CD4-positive, alpha-beta T cell treated with Interleukin-1 beta for 1 hour (primary cell): ENCODE measurements at regions not wholly inside any gene's neighbourhood (a gene's known extent, or its start where the extent isn't known, plus 50 kb on each side); places are given as distances from the start of the nearest gene placed in this dataset.

Experiments
- DNase-seq, 2 donors: peaks; one replicate each; pipeline ENCODE4 v3.0.0-alpha.2; 2020 to 2022

DNA sequence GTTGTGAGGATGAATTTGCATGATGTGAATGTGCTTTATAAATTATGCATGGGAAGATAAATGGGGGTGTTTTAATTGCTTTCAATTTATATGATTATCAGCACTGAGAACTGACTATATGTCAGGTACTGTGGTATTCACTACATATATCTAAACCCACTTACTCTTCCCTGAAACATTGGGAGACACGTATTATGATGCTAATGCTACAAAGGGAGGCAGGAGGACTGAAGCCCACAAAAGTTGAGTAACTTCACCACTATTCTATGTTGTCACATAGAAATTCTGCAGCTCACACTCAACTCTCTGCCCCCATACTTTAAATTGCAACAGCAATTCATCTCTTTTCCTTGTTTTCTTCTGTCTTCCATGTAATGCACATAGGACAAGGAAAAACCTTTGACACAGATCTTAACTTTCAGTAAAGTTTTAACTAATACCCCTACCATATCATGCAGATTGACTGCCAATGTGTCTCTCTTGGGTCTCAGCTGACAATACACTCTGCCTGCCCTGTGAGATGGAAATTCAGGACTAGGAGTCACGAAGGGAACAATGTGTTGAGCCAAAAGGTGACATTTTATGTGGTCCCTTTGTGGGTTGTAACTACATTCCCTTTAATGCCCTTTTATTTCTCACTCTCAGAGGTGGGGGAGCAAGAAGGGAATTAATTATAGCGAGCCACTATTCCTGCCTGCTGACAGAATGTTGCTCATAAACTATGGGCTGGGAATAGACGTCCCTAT lies 691.0 kb upstream of the SORCS1 start:
- no peak for DNase-seq

DNA sequence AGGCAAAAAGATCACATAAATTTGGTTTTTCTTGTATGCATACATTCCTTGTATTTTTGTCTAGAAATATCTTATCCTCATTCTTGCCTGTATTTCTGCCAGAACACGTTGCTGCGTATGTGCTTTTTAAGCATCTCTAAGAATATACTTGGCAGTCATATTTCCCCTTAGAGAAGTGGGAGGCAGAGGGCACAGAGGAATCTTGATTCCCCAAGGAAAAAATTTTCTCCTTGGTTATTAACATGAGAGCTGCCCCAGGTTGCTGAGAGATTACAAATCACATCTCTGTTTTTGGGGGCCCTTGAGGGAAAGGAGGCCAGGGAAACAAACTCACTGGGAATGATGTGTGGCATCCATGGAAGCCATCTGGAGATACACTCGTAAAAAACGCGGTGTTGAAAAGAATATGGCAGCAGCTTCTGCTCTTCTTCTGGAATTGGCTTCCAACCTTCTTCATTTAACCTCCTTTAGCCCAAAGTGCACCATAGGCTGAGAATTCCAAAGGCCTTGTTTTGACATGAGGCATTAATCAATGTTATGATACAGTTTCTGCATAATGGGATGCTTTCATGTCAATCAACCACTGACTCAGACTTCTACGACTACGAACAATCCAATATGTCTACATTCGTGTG lies 684.3 kb upstream of the SORCS1 start:
- no peak for DNase-seq

DNA sequence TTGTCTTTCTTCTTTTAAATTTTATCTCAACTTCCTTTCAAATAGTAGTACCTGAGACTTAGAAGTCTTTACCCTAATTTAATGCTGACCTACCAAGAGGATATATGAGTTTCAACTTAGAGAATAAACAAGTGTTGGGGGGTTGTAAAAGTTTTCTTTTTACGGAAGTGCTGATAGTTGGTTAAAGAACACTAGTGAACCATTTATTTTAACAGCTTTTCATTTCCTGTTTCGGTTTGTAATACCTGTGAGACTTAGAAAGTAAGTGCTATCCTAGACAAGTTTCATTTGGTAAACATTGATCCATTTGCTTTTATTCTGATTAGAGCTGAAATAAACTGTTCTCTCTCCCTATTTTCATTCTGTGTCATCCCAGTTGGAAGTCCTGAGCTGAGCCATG lies 683.1 kb upstream of the SORCS1 start:
- no peak for DNase-seq

DNA sequence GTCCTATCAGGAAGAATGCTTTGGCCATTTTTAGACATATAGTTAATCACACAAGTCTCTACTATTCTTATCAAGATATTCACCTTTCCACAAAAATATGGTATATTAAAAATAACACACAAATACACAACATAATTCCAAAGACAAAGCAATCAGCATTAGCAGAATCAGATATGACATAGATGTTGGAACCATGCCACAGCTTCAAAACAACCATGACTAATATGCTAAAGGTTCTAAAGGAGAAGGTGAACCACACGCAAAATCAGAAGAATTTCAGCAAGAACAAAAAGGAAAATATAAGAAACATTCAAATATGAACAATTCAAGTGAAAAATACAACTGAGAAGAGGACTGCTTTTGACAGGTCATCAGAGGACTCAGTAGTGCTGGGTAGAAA lies 670.2 kb upstream of the SORCS1 start:
- DNase-seq: no peak

DNA sequence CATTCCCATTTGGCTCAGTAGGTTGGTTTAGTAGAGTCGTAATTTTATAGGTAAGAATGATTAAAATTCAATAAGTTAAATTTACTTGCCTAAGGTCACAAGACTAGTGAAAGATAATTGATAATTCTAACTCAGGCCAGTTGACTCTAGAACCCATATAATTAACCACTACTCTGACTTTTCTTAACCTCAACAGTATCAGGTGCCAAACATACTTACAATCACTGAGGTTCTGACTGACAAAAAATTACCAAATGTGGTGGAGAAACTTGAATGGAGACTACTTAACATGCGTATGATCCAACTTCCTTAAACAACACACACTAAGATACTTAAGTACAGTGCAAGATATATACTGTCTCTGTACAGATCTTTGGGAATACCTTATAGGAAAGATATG lies 667.3 kb upstream of the SORCS1 start:
- no peak for DNase-seq

DNA sequence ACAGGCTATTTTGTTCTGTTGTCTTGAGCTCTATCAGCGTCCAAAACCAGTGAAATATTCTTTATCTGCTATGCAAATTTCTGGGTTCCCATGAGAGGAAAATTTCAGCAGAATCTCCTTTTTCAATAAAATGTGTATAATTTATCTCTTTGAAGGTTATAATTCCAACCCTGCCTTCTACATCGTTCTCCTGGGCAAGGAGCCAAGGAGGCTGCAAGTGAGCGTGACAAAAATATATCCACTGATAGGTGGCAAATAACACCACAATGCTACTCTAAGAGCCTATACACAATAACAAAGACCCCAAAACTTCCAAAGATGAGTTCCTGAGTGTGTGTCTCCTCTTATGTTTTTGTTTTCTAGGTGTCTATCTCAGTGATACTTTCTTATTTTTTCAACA lies 664.7 kb upstream of the SORCS1 start:
- no peak for DNase-seq

DNA sequence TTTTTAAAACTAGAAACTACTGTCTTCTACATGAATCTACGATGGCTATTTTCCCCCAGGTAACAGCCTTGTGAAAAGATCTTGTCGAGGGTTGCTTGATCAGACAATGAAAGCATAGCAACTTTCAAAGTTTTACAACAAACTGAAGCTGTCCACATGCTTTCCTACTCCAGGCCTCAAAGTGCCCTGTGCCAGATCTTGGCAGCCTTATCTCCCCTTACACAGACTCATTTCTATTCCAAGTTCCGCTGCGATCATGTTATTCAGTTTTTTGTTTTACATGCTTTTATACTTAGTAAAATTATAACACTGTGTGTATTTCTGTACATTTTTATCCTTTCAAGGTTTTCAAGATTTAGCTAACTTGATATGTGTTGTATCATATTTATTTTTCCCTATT lies 661.7 kb upstream of the SORCS1 start:
- no peak for DNase-seq

DNA sequence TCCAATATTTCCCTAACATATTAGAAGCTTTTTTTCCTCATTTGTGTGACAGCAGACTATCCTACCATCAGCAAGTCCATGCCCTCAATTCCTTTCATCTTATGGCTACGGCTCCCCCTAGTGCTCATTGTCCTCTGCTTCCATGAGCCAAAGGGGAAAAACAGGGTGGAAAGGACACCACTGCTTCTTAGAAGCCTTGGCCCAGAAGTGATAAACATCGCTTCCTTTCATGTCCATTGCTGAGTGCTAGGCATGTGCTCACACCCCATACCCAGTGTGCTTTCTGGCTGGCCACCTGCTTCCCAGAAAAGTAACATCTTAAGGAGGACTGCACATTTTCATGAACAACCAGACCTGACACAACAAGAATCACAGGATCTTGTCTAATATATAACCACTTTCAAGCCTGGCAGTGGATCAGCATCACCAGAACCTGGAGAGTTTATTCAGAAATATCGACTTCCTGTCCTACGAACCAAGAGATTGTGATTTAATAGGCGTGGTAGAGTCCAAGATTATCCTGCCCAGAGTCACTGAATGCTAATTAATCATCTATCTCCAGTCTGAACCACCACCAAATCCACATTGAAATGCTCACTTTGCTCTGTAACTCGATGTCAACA lies 650.5 kb upstream of the SORCS1 start:
- DNase-seq: no peak

DNA sequence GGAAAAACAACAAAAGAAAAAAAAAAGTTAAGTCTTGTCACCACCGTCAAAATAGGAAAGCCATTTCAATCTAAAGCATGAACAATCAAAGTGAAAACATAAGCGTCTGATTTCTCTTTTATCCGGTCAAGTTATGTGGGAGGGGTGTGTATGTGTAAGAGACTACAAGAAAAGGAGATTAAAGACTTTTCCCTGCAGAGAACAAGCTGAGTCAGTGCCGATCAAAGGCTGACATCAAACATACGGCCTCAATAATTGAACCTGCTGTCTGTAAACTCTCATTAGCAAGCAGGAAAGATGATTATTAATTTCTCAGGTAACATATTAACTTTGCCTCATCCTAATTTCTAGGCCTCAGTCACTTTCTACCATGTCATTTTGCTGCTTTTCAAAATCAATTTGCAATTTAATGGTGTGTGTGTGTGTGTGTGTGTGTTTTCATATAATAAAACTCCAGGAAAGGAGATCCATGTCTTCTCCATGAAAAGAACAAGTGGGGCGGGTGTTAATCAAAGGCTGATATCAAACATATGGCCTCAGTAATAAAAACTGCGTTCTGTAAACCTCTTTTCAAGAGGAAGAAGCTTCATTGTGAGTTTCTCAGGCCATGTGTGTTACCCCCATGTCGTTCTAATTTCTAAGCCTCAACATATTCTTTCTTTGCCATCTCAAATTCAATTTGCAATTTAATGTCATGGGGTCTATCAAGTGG lies 649.1 kb upstream of the SORCS1 start:
- no peak for DNase-seq

DNA sequence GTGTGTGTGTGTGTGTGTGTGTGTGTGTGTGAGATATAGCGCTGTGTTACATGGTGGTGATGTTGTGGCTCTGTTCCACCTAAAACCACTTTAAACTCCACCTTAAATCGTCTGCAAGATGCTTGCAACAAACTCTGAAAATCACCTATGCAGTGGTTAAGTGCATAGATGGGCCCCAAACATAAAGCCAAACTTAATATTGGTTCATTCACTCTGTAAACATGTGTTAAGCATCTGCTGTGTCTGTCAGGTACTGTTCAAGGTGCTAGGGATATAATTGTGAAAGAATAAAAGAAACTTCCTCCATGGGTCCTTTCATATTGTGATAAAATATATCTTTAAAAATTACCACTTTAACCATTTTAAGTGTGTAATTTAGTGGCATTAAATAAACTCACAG lies 645.4 kb upstream of the SORCS1 start:
- DNase-seq: no peak

DNA sequence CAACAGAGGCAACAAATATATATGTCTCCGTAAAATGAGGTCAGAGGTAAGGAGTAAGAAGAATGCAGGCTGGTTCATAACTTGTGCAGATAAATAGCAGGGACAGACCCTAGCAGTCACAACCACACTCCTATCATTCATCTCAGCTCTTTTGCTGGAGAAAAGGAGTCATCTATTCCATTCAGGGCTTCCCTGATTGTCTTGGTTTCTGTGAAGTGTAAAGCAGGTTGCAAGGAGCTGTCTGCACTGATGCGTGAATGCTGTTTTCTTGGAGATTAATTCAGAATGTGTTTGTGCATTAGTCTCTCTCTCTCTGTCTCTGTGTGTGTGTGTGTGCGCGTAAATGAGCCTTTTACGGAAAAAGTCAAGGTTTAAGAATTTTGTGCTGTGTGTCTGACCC lies 643.3 kb upstream of the SORCS1 start:
- DNase-seq: no peak

DNA sequence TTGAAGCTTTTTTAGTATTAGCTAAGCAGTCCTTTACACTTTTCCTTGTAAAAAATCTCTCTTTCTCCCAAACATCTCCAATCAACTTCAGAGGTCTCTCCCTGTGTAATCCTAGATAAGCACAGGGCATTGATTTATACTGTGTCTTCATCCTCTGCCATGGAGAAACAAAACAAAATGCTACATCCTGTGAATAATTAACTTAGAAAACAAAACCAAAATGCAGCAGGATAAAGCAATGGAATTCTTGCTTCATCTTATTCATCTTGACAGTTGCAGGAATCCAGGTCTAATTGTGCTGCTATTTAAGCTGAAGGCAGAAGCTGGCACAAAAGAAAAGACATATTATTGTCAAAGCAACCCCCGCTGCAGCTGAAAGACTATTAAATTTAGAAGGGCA lies 641.5 kb upstream of the SORCS1 start:
- no peak for DNase-seq

DNA sequence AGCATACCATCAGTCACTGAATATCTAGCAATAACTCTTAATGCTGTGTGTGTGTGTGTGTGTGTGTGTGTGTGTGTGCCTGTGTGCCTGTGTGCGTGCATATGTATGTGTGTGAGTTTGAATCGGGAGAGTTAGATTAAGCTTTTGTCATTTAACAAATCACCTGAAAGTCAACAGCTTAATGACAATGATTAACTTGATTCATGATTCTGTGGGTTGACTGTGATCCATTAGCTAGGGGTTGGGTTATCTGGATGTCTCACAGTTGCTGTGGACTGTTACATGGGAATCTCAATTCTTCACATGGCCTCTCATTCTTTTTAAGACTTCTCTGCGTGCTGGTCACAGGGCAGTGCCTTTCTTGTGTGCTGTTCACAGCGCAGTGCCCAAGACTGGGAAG lies 639.0 kb upstream of the SORCS1 start:
- DNase-seq: no peak

DNA sequence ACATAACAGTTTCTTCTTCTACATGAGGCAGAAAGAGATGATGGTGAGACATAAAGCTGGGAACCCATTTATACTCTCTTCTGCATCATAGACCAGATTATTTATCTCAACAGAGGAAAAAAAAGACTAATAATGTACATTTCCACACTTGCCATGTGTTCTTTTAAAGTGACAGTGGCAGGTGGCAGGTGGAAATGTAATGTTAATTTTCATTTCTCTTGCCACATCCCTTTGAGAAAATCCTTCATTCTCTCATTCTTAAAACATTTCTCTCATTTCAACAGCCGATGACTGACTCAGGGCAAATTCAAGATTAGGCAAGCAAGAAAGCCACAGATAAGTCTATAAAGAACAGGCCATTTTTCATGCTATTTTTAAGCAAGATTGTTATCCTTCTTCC lies 635.6 kb upstream of the SORCS1 start:
- no peak for DNase-seq

DNA sequence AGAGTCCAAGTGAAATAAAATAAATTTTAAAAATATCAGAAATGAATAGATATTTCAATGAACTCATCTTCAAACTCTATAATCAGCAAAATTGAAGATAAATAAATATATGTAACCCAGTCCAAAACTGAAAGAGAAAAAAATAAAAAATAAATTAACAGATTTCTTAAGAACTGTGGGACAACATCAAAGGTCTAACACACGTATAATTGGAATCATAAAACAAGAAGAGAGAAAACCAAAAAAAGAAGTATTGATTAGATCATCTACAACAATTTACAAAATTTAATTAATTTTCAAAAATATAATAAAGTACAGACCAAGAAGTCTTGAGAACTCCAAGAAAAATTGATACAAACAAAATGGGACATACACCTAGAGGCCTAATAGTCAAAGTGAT lies 625.8 kb upstream of the SORCS1 start:
- DNase-seq: no peak

DNA sequence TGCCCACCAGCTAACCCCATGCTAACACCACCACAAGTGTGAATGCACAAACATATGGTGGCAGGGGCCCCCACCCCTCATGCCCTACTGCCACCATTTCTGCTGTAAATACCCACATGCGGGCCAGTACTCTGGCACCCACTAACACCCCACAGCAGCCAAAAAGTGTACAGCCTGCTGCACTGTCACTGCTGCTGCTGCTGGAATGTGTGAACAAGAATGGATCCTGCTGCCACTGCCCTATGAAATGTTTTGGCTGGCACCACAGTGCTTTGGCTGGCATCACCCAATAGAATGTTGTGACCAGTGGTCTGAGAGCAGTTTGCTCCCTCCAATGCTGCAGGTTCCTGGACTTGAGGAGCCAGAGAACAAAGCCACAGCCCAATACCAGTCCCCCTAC lies 606.6 kb upstream of the SORCS1 start:
- DNase-seq: no peak

DNA sequence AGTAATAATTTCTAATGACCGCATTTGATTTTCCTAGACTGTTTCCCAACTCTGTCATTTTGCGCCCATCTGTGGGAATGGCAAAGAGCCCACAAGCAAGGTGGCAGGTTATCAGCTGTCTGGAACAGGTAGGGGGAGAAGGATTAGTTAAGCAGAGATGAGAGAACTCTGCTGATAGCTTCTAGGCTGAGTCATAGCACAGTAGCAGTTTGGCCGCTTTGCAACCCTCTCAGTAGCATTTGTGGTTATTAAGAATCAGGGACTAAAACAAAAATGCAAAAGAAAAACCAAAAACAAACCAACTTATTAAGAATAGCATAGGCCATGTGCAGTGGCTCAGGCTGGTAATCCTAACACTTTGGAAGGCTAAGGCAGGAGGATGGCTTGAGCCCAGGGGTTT lies 602.7 kb upstream of the SORCS1 start:
- DNase-seq: no peak

DNA sequence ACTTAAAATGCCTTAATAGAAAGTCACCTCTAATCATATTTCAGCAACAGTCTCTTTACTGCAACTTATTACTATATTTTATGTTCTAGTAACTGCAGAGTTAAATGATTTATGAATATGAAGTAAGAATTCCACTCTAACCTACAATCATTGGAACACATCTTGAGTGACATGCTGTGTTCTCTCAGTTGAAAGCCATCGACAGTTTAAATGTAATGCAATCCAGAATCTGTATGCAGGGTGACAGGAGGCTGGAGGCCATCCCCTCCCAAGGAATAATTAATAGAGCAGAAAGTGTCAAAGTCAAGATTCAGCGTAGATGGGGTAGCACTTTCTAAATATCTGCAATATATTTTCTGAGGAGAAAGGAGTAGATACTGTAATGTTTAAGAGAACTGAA lies 590.3 kb upstream of the SORCS1 start:
- no peak for DNase-seq

DNA sequence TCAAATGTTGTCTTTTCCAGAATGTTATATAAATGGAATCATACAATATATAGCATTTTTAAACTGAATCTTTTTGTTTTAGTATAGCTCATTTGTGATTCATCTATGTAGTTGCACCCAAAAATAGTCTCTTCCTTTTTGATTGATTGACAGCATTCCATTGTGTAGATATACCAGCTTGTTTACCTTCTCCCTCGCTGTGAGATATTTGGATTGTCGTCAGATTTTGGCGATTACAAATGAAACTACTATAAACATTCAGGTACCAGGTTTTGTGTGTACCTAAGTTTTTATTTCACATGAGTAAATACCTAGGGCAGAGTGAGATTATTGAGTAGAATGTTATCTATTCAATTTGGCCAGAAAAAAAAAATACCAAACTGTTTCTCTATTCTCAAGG lies 584.7 kb upstream of the SORCS1 start:
- no peak for DNase-seq

DNA sequence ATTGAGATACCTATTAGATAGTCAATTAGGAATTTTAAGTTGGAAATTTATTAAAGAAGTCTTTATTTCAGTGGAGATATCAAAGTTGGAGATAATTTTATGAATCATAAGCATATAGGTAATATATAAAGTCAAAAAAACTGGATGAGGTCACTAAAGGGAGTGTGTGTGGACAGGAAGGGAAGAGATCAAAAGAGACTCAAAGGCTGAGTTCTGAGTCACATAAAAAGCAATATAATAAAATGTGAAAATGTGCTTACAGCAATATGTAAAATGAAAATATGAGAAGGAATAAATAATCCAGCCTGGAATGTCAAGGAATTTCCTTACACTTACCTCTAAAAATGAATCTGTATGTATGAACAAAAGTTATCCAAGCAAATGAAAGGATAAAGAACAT lies 583.3 kb upstream of the SORCS1 start:
- no peak for DNase-seq

DNA sequence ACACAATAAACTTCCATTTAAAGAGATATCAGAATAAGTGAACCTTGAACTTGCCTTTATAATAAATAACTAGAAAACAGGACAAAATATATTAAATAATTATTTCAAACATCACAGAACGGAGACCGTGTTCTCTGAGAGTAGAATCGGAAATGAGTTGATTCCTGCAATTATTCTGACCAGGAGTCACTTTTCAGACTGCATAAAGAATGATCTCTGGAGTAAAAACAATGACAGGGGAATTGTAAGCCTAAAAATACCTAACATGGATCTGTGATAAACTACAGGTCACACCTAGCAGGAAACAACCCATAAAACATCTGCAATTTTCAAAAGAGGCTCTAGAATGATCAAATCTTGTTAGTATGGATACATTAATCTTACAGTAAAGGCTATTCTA lies 577.5 kb upstream of the SORCS1 start:
- DNase-seq: no peak

DNA sequence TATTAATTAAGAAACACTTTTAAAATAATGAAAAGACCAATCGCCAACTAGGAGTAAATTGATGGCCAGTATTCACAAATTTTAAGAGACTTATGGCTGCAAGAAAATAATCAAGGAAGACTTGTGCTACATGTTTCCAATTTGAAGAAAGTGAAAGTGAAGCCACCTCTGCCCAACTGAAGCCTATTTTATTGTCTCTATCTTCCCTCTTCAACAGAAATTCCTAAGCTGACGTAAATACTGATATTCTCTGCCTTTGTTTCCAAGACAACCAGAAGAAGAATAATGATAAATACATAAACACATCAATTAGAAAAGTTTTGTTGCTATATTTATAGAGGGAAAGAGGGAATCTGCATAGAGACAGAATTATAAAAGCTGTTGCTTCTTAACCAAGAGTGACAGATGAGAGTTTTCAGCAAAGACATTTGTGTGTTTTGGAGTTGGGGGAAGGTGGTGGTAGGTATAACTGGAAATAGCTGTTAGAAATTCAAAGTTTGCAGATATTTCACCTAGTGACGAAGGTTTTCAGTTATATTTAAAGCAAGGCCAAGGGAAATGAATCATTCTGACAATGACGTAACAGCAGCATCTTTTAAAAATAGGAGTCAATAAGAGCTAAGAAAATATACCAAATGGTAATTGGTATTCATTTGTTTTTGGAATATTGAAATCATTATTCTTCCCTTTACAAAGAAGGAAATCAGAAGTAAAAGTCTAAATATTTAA lies 576.6 kb upstream of the SORCS1 start:
- DNase-seq: no peak

DNA sequence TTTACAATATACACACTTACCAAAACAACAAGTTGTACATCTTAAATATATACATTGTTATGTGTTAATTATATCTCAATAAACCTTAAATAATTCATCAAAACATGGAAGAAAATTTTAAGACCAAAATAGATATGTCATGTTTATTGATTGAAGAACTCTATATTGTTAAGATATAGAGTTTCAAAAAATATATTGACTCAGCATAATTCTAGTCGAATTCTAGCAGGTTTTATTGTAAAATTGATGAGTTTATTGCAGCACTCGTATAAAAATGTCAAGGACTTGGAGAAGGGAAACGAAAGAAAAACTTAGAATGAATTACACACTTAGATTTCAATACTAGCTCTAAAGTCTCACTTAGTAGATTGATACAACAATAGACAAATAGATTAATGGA lies 575.4 kb upstream of the SORCS1 start:
- DNase-seq: no peak
